Colon (tissue), 2 donors: ENCODE measurements at regions not wholly inside any gene's neighbourhood (a gene's known extent, or its start where the extent isn't known, plus 50 kb on each side); places are given as distances from the start of the nearest gene placed in this dataset.

Source experiments
- FAIRE-seq: peaks from 2 replicates; lab custom pipeline; 2012; peaks lifted over from hg19 to GRCh38; lab: Jason Lieb, UNC
- donor health status: control.
- donor health status: control.

DNA sequence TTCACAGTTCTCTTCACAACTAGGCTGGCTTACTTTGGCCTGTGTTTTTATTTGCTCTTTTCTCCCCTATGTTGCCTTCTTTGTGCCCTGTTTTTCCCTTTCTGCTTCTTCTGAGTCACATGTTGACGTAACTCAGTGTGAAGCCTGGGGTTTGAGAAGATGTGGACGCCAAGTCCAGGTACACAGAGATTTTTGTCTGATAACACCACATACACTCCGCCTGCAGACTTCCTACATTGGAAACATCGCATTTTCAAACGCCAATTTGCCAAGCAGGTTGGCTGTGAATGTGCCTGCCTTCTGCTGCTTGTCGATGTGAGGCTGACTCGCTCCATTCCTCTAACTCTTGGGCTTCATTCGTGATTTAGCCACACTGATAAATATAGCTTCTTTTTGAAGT lies 62.6 kb upstream of the FN1 start:
- no peak for FAIRE-seq

DNA sequence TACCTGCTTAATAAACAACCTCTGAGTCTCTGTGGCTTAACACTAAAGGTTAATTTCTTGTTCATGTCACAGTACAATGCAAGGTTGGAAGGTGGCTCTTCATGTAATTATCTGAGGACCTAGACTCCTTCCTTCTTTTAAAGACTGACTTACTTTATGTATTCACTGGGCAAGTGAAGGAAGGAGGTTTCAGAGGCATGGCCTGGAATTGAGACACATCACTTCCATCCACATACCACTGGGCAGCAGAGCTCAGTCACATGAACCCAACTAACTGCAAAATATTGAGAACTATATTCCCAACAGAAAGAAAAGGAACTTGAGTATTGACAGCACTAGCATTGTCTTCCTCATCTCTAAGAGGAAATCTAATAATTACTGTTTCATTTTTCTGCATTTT lies 57.5 kb upstream of the FN1 start:
- FAIRE-seq: no peak

DNA sequence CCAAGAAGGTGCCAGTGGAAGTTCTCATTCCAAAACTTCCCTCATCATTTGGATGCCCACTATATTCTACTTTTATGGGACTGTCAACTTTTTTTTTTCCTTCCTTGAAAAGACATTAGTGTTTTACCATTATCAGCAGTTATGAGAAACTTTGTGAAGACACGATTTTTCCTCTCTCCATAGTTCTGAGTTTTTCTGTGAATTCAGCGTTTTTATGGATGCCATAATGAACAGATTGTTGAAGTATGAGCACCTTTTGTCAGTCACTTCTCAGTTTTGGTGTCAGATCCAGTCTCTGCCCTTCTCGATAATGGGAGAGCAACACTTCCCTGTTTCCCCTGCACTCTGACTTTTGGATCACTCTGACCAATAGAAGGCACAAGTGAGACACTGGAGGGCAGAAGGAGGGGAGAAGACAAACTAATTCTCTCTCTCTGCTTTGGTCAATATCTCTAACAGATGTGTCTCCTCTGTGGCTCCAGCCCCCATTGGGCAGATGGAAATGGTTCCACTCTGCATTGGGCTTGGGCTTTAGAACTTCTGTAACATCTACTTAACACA lies 53.5 kb upstream of the FN1 start:
- FAIRE-seq: no peak

DNA sequence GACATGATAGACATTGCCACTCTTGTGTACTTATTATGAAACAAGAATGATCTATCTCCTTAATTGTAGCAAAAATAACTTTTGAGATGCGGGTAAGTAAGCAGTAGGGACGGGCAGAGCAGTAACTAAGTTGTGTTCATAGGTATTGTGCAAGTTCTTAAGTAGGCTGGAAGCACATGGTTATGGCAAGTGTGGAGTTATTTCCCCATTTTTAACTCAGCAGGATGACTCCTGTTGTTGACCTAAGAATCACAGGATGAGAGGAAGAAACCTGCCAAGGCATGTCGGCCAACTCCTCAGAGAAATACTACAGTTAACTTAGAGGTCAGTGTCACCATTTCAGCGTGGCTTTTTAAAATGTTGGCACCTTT lies 51.1 kb upstream of the FN1 start:
- FAIRE-seq: no peak

DNA sequence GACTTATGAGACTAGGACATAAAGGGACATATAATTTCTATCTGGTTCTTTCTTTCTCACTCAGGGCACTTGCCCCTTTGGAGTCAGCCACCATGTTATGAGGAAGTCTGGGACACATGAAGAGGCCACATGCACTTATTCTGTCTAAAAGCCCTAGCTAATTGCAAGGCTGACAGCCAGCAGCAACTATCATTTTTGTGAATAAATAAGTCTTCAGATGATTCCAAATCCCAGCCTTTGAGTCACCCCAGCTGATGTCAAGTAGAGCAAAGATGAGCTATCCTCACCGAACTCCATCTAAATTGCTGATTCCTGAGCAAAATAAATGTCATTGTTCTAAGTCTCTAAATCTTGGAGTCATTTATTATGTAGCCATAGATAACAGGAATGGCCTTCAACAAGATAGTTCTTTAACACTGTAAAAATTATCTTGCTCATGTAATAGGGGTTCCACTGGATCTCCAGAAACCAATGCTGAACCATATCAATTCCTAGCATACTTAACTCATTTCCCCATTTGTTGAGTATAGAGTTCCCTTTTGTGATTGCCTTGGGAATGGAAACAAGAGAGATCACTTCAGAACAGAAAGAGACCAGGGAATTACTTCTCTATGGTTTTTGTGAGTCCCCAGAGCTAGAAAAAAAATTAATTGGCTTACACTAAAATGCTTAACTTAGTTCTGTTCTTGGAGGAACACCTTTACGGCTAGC lies 50.6 kb upstream of the FN1 start:
- no peak for FAIRE-seq
